GM12865 (cell line): ENCODE measurements at regions not wholly inside any gene's neighbourhood (a gene's known extent, or its start where the extent isn't known, plus 50 kb on each side); places are given as distances from the start of the nearest gene placed in this dataset.

Source experiments
- DNase-seq: peaks from one replicate; pipeline ENCODE4 v3.0.0; 2010; ENCODE audit warnings: low read depth
- H3K4me3 ChIP-seq: 2 replicates; pipeline ENCODE4 v1.5.1; 2011; ENCODE audit warnings: mild to moderate bottlenecking, low read depth, low read length, control low read depth
- CTCF ChIP-seq: IDR thresholded peaks from 2 replicates; pipeline ENCODE4 v1.5.1; 2011; ENCODE audit warnings: low read length, control low read depth, low read depth, inconsistent platforms; ENCODE audit not compliant: insufficient read depth; ENCODE audit errors: missing control alignments

DNA sequence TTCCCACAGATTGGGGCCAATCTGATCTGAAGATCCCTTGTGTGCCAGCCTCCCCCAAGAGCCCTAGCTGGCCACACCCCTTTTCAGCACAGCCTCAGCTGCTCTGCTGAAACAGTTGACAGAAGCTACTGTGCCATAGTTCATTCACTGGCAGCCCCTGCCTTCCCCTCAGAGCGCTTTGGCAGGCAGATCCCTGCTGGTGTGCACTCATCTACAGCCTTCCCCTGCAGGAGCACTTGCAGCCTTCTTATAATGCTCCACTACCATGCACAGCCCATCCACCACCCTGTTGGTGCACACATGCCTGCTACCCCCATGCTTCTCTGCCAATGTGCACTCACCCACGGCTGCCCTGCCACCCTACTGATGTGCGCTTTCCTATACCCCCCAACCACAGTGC is 471.3 kb downstream of the MTRR start:
- no peak for DNase-seq
- TF ChIP-seq CTCF: no peak
- H3K4me3 ChIP-seq: no peak overlapping the region

DNA sequence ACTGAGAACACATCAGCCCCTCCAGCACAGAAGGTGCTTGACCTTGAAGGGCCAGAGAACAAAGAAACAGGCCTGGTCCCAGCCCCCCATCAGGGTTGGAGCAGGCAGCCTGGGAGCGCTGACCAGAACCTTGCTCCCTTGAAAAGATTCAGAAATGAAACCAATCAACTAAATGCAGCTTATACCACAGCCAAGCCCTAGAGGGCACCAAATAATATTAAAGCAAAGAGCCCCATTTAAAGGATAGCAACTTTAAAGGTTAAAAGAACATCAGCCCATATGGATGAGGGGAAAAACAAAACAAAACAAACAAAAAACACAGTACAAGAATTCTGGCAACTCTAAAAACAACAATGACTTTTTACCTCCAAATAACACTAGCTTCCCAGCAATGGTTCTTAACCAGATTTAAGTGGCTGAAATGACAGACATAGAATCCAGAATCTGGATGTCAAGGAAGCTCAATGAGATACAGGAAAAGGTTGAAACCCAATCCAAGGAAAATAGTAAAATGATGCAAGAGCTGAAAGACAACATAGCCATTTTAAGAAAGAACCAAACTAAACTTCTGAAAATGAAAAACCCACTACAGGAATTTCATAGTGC is 471.9 kb downstream of the MTRR start:
- peak; percentile 35 for TF ChIP-seq CTCF
- DNase-seq: no peak

GRCh38 chr5:8341406-8341805 is 472.5 kb downstream of the MTRR start:
- no peak for TF ChIP-seq CTCF
- no peak for DNase-seq
- no peak overlapping the region for H3K4me3 ChIP-seq

More for the DNA sequence above, 471.9 kb downstream of the MTRR start:
- H3K4me3 ChIP-seq: no peak overlapping the region

GRCh38 chr5:8347984-8348383 is 479.0 kb downstream of the MTRR start:
- DNase-seq: no peak
- no peak for TF ChIP-seq CTCF
- H3K4me3 ChIP-seq: no peak overlapping the region

- peak; percentile 34 for DNase-seq
- H3K4me3 ChIP-seq: no peak overlapping the region
- no peak for TF ChIP-seq CTCF
Observed at GRCh38 chr5:8349855-8350254, 480.9 kb downstream of the MTRR start.

GRCh38 chr5:8350644-8351339 is 481.8 kb downstream of the MTRR start:
- TF ChIP-seq CTCF: no peak
- H3K4me3 ChIP-seq: no peak overlapping the region
- DNase-seq: no peak

GRCh38 chr5:8355981-8356380 is 487.0 kb downstream of the MTRR start:
- no peak for DNase-seq
- no peak for TF ChIP-seq CTCF
- no peak overlapping the region for H3K4me3 ChIP-seq
